K562 (cell line): ENCODE measurements at regions not wholly inside any gene's neighbourhood (a gene's known extent, or its start where the extent isn't known, plus 50 kb on each side); places are given as distances from the start of the nearest gene placed in this dataset.
"Not testable (repeated sequence)": the region's sequence is repeated elsewhere in the genome, so short reads cannot be mapped to it uniquely, and the experiment has no call there.

Experiments used
- ATAC-seq: fragments of 200-7000 bp; cut with Tn5 transposase; 3 replicates; pipeline ENCODE4 v1.9.1; 2020; ENCODE audit warnings: moderate library complexity
- BruUV-seq: library from RNA; stranded (reverse); fragments of 400-500 nt; replicated peaks from 2 replicates; lab custom pipeline; 2021; lab: Mats Ljungman, UMichigan
- CTCF ChIA-PET: fragments of 300-600 bp; formaldehyde crosslinking; extraction: SDS; loops from one replicate; lab custom pipeline; 2021; ENCODE audit warnings: low intra/inter-chr PET ratio; lab: Yijun Ruan, JAX
- POLR2A ChIA-PET: fragments of 300-600, 350-650 bp; sonication (Branson Sonifier 250); formaldehyde crosslinking; extraction: SDS; loops from one replicate; lab custom pipeline; 2021; ENCODE audit warnings: antibody characterized with exemption, inconsistent platforms; lab: Yijun Ruan, JAX
- DNase-seq, 4 experiments: peaks; one replicate each; pipeline versions ENCODE4 v3.0.0 to v3.0.0-alpha.2; 2011 to 2018; ENCODE audit warnings: low spot score in 3 of 4, mixed read lengths in 3 of 4; ENCODE audit errors: extremely low read depth in 1 of 4
- FAIRE-seq: peaks from 2 replicates; lab custom pipeline; 2011; peaks lifted over from hg19 to GRCh38; lab: Jason Lieb, UNC
- H2AFZ ChIP-seq: 2 replicates; pipeline ENCODE4 v1.6.0; 2011; ENCODE audit warnings: low read depth, low read length, control low read depth, inconsistent platforms
- H3K27ac ChIP-seq: fragments of 200-600 bp; 3 replicates; pipeline ENCODE4 v1.8.0; 2011; ENCODE audit warnings: low read depth, mild to moderate bottlenecking, control low read depth, inconsistent platforms, low read length, moderate library complexity, mixed read lengths; ENCODE audit errors: extremely low read depth
- H3K27me3 ChIP-seq, 2 experiments: fragments of 300-600 bp in 1 of 2; 2 replicates in 1 of 2; 3 replicates in 1 of 2; pipeline versions ENCODE4 v1.6.0 to v1.8.0; 2011; ENCODE audit warnings: inconsistent platforms in 2 of 2, low read length in 2 of 2, mild to moderate bottlenecking in 1 of 2, mixed read lengths in 1 of 2, moderate library complexity in 1 of 2; ENCODE audit not compliant: control insufficient read depth in 2 of 2, insufficient read depth in 2 of 2
- H3K36me3 ChIP-seq: fragments of 300-600 bp; 3 replicates; pipeline ENCODE4 v1.8.0; 2011; ENCODE audit warnings: mild to moderate bottlenecking, low read length, inconsistent platforms; ENCODE audit not compliant: control insufficient read depth, insufficient read depth
- H3K4me1 ChIP-seq, 2 experiments: fragments of 200-600 bp in 1 of 2; replicated peaks in 1 of 2; 2 replicates in 1 of 2; 3 replicates in 1 of 2; pipeline versions ENCODE4 v1.5.1 to v1.8.0; 2011; ENCODE audit warnings: inconsistent platforms in 2 of 2, low read length in 2 of 2, mild to moderate bottlenecking in 1 of 2, mixed read lengths in 1 of 2, moderate library complexity in 1 of 2; ENCODE audit not compliant: control insufficient read depth in 2 of 2, insufficient read depth in 2 of 2
- H3K4me2 ChIP-seq: 2 replicates; pipeline ENCODE4 v1.6.1; 2011; ENCODE audit warnings: low read length, control low read depth, inconsistent platforms, mixed read lengths; ENCODE audit not compliant: insufficient read depth
- H3K4me3 ChIP-seq: fragments of 200-600 bp; sonication (generic), shearing (Covaris generic); 2 replicates; pipeline ENCODE4 v1.5.1; 2016; ENCODE audit warnings: control low read depth, inconsistent platforms
- H3K79me2 ChIP-seq: fragments of 200-600 bp; 3 replicates; pipeline ENCODE4 v1.8.0; 2011; ENCODE audit warnings: low read length, inconsistent platforms; ENCODE audit not compliant: control insufficient read depth, insufficient read depth
- H3K9ac ChIP-seq, 2 experiments: 2 replicates each; pipeline versions ENCODE4 v1.6.0 to v1.6.1; 2011; ENCODE audit warnings: low read depth in 2 of 2, low read length in 2 of 2, control low read depth in 1 of 2, inconsistent platforms in 1 of 2, mild to moderate bottlenecking in 1 of 2, mixed read lengths in 1 of 2; ENCODE audit not compliant: insufficient read depth in 1 of 2
- H3K9me1 ChIP-seq: one replicate; pipeline ENCODE4 v1.6.0; 2011; ENCODE audit warnings: inconsistent platforms, mild to moderate bottlenecking, low read length, moderate library complexity; ENCODE audit not compliant: control insufficient read depth, insufficient read depth
- H3K9me3 ChIP-seq: replicated peaks from 2 replicates; pipeline ENCODE4 v1.5.1; 2011; ENCODE audit warnings: low read depth, low read length, inconsistent platforms; ENCODE audit not compliant: control insufficient read depth, insufficient read depth
- H4K20me1 ChIP-seq: replicated peaks from 2 replicates; pipeline ENCODE4 v1.6.1; 2011; ENCODE audit warnings: low read length, inconsistent platforms, mixed read lengths; ENCODE audit not compliant: control insufficient read depth, insufficient read depth
- CBFA2T3 ChIP-seq: fragments of 450-650 bp; IDR thresholded peaks from 2 replicates; pipeline ENCODE4 v1.6.1; 2017
- PHF21A ChIP-seq: fragments of 450-650 bp; IDR thresholded peaks from 2 replicates; pipeline ENCODE4 v1.6.1; 2017; ENCODE audit warnings: low read depth, borderline replicate concordance
- ZNF146 ChIP-seq: IDR thresholded peaks from one replicate; pipeline ENCODE4 v1.6.1; 2018; ENCODE audit warnings: missing compliant biosample characterization; ENCODE audit not compliant: unreplicated experiment
- ZNF24 ChIP-seq: fragments of 450-650 bp; IDR thresholded peaks from 2 replicates; pipeline ENCODE4 v1.6.1; 2016
- ZNF408 ChIP-seq: fragments of 250-450 bp; sonication (Bioruptor Pico); IDR thresholded peaks from 2 replicates; pipeline ENCODE4 v1.4.0; 2020; ENCODE audit warnings: low read depth, mild to moderate bottlenecking, moderate library complexity
- WGBS: fragments of 100-300 bp; shearing (Covaris generic); methylation state at CpG from one replicate; pipeline ENCODE4 v1.1.6; 2016; ENCODE audit warnings: low coverage, mixed read lengths; ENCODE audit not compliant: insufficient coverage; ENCODE audit errors: missing lambda C conversion rate; 5-methylcytosine and 5-hydroxymethylcytosine counted together
- in situ Hi-C: fragments of 300-500 bp; cut with MboI; formaldehyde crosslinking; loops from 4 replicates; pipeline ENCODE4 v1.15.0; 2018; ENCODE audit warnings: inconsistent platforms, mixed read lengths
- intact Hi-C: fragments of 100-400 bp; cut with micrococcal nuclease; formaldehyde crosslinking; loops from 2 replicates; pipeline ENCODE4 v1.14.2; 2022

DNA sequence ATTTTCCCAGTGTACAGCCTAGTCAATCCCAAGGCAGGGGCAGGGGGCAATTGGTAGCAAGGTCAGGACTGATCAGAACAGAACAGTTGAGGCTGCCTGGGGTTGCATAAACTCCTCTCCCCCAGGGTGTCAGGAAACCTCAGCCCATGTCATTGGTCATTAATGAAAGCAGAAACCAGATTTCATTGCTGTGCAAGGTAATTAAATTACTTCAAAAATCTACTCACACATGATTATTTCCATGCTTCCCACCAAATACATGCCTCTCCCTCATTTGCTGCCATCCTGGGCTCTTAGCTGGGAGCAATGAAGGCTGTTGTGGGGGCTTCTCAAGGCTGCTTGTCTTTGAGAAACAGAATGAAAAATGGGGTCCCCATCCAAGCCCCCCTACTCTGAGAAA lies 124.2 kb downstream of the PHETA1 start:
- H3K79me2 ChIP-seq, result no peaks in the 10 kb centered on the region
- H3K9me3 ChIP-seq, result no peaks in the 10 kb centered on the region
- FAIRE-seq (no peak), ATAC-seq (no peak), DNase-seq (no peak)
- H2AFZ ChIP-seq, result no peak overlapping the region
- ChIA-PET POLR2A (no interaction called here), CTCF (no interaction called here)
- 0 out of 2 replicates have a peak, but pooled peaks cover 3% of the 10 kb centered on the region for H4K20me1 ChIP-seq
- H3K4me1 ChIP-seq, result no peaks in the 10 kb centered on the region
- H3K9ac ChIP-seq, result no peak overlapping the region
- H3K27me3 ChIP-seq, result peaks cover 15 to 53% of the 10 kb centered on the region in 2 experiments
- H3K36me3 ChIP-seq, result no peaks in the 10 kb centered on the region
- intact Hi-C loops (loop anchor here (10.0 kb wide), 1 partner anchor 180 kb away; no protein-coding TSS in a partner anchor), in situ Hi-C loops (no loop called here)
- no peaks in the 10 kb centered on the region for H3K9me1 ChIP-seq
- H3K27ac ChIP-seq, result no peak overlapping the region
- no TSS peak for BruUV-seq
- TF ChIP-seq ZNF408 (CRISPR knock-in tag), result no peak
- no peak for TF ChIP-seq ZNF24
- no peak for TF ChIP-seq PHF21A
- no peak for TF ChIP-seq CBFA2T3
- no peak overlapping the region for H3K4me2 ChIP-seq
- no peak overlapping the region for H3K4me3 ChIP-seq

DNA sequence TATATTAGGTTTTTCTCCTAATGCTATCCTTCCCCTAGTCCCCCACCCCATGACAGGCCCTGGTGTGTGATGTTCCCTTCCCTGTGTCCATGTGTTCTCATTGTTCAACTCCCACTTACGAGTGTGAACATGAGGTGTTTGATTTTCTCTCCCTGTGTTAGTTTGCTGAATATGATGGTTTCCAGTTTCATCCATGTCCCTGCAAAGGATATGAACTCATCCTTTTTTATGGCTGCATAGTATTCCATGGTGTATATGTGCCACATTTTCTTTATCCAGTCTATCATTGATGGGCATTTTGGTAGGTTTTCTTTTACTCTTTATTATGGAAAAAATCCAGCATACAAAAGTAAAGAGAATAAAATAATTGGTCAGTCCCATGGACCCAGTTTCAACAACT lies 126.1 kb downstream of the PHETA1 start:
- DNase-seq, H3K9ac ChIP-seq, CTCF ChIA-PET, FAIRE-seq, H3K79me2 ChIP-seq, H4K20me1 ChIP-seq, POLR2A ChIA-PET, H3K27ac ChIP-seq, H2AFZ ChIP-seq, H3K4me1 ChIP-seq, in situ Hi-C loops, ATAC-seq, H3K4me3 ChIP-seq, BruUV-seq, H3K36me3 ChIP-seq, H3K9me3 ChIP-seq, H3K9me1 ChIP-seq, H3K4me2 ChIP-seq: not testable (repeated sequence)
- 0% methylated on average over 1 of the region's 1 CpG for WGBS
- peaks cover 16 to 47% of the 10 kb centered on the region in 2 experiments for H3K27me3 ChIP-seq
- peak; percentile 62 for TF ChIP-seq ZNF146 (CRISPR knock-in tag)
- intact Hi-C loops, result loop anchor here (10.0 kb wide), 1 partner anchor 178 kb away; no protein-coding TSS in a partner anchor
